ENCODE measurements at regions not wholly inside any gene's neighbourhood (a gene's known extent, or its start where the extent isn't known, plus 50 kb on each side); places are given as distances from the start of the nearest gene placed in this dataset.
A peak's percentile ranks its signal among the peaks of the same experiment; 100 is the strongest.

- Histone ChIP-seq H3K4me3 (ENCODE audit: insufficient read depth, low read depth, low read length) (no peak overlapping the region), H3K9me3 (ENCODE audit: control insufficient read depth, insufficient read depth, low read length) (no peaks in the 10 kb centered on the region), H3K14ac (replicated peaks; ENCODE audit: low read depth, low read length) (no peak overlapping the region; the same call in 1 of the 2 replicates), H2BK15ac (ENCODE audit: low read depth, low read length) (peak overlapping the region; percentile 25; the same call in 1 of the 3 replicates), H4K91ac (ENCODE audit: insufficient read depth, low read depth, low read length) (no peak overlapping the region), H2AK9ac (replicated peaks; ENCODE audit: low read depth, low read length, poor library complexity) (no peak overlapping the region), H3K4ac (ENCODE audit: low read depth, low read length) (peak overlapping the region; percentile 66), H2BK5ac (ENCODE audit: low read depth, low read length, poor library complexity, severe bottlenecking) (peak overlapping the region; percentile 72), H4K8ac (ENCODE audit: low read depth in 2 of 2, low read length in 2 of 2) (peak overlapping the region in 1 of 2 experiments; percentile 12; a peak in 1 of 4 replicates), H3K56ac (ENCODE audit: extremely low read depth, insufficient read depth, low read length) (no peak overlapping the region), H4K20me1 (ENCODE audit: insufficient read depth, low read length) (no peaks in the 10 kb centered on the region), H3K18ac (ENCODE audit: low read depth, low read length) (peak overlapping the region; percentile 63; the same call in 1 of the 2 replicates), H3K4me2 (ENCODE audit: low read depth, low read length) (no peak overlapping the region; the same call in 1 of the 2 replicates), H3K27ac (ENCODE audit: insufficient read depth, low read length) (peak overlapping the region; percentile 30; the same call in 1 of the 2 replicates), H3K9ac (ENCODE audit: low read depth, low read length) (no peak overlapping the region), H3K9me1 (ENCODE audit: insufficient read depth, low read length) (peaks cover 3% of the 10 kb centered on the region; the same call in 1 of the 2 replicates), H2AFZ (replicated peaks; ENCODE audit: low read length, poor library complexity) (no peak overlapping the region), H3K36me3 (ENCODE audit: control insufficient read depth, insufficient read depth, low read length) (no peaks in the 10 kb centered on the region), H3K4me1 (ENCODE audit: control insufficient read depth, insufficient read depth, low read length) (peaks cover 10% of the 10 kb centered on the region), H3K23ac (ENCODE audit: low read depth, low read length) (no peak overlapping the region), H3K79me1 (ENCODE audit: low read depth in 1 of 2, low read length in 2 of 2) (no peaks in the 10 kb centered on the region), H2AK5ac (ENCODE audit: low read depth, low read length) (peak overlapping the region; percentile 17; the same call in 1 of the 2 replicates), H2BK20ac (ENCODE audit: low read depth, low read length) (peak overlapping the region; percentile 32; the same call in 1 of the 2 replicates), H2BK120ac (ENCODE audit: low read depth, low read length) (peak overlapping the region; percentile 80; the same call in 1 of the 2 replicates), H3K27me3 (ENCODE audit: control insufficient read depth, insufficient read depth, low read length) (no peaks in the 10 kb centered on the region), H4K5ac (ENCODE audit: low read depth, low read length) (no peak overlapping the region)
- DNase-seq (peak; percentile 31), ATAC-seq (ENCODE audit: low read depth) (peak; percentile 67)
- CTCF ChIA-PET, result no interaction called here
- no CpG with 5 or more reads among the region's 7 CpGs for WGBS, 2 experiments (ENCODE audit: extremely low coverage in 2 of 2, insufficient read length in 1 of 2)
- in situ Hi-C loops (cut with MboI; ENCODE audit: low sequenced_read_pairs), result no loop called here
- POLR2A ChIA-PET (ENCODE audit: unreplicated experiment), result no interaction called here
- no TSS peak for BruUV-seq (replicated peaks)
- intact Hi-C loops (cut with micrococcal nuclease), result no loop called here
- TF ChIP-seq MAFK (IDR thresholded peaks at IDR 0.05; ENCODE audit: low read depth, low read length) (no peak), MAZ (IDR thresholded peaks at IDR 0.05; ENCODE audit: borderline replicate concordance, low read depth, low read length) (no peak), CHD1 (IDR thresholded peaks at IDR 0.05; ENCODE audit: low read depth, low read length) (no peak)
- TF ChIP-seq, protein P1, sequence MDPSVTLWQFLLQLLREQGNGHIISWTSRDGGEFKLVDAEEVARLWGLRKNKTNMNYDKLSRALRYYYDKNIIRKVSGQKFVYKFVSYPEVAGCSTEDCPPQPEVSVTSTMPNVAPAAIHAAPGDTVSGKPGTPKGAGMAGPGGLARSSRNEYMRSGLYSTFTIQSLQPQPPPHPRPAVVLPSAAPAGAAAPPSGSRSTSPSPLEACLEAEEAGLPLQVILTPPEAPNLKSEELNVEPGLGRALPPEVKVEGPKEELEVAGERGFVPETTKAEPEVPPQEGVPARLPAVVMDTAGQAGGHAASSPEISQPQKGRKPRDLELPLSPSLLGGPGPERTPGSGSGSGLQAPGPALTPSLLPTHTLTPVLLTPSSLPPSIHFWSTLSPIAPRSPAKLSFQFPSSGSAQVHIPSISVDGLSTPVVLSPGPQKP (IDR thresholded peaks at IDR 0.05; ENCODE audit: borderline replicate concordance, low read depth, low read length), result no peak
- dilution Hi-C loops (cut with HindIII; ENCODE audit: low sequenced_read_pairs, unreplicated experiment), result no loop called here
Observed at GRCh38 chr10:3548076-3548475, 236.9 kb downstream of the KLF6 start.
